Mammary epithelial cell (primary cell): ENCODE measurements at regions not wholly inside any gene's neighbourhood (a gene's known extent, or its start where the extent isn't known, plus 50 kb on each side); places are given as distances from the start of the nearest gene placed in this dataset.

Experiments used
- EZH2 ChIP-seq: IDR thresholded peaks from 2 replicates; pipeline ENCODE4 v1.6.1; 2012; ENCODE audit warnings: low read length, inconsistent platforms, borderline replicate concordance
- TF ChIP-seq, protein P1 (sequence below), 2 donors: IDR thresholded peaks in 1 of 2; conservative IDR thresholded peaks in 1 of 2; 2 replicates each; pipeline ENCODE4 v1.5.1; 2011 to 2012; ENCODE audit warnings: inconsistent platforms in 2 of 2, low read length in 2 of 2, mild to moderate bottlenecking in 2 of 2, control low read depth in 1 of 2, low read depth in 1 of 2; ENCODE audit not compliant: insufficient read depth in 1 of 2; ENCODE audit errors: extremely low read depth in 1 of 2

DNA sequence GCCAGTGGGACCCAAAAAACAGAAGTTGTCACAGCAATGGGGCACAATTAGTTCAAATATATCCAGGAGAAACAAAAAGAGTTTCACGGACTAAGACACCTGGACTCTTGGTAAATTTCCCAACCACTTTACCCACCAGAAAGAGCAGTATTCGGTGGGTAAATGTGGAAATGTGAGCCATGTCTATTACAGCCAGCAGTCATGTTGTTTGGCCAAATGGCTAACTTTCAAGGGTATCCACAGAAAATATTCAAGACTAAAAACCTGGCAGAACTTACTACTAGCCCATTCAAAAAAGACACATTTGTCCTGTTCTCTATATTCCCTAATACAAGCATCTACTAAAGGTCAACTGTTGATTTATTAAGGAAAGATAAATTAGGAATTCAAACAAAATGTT lies 1296.0 kb upstream of the NXPH2 start:
- TF ChIP-seq, protein P1, sequence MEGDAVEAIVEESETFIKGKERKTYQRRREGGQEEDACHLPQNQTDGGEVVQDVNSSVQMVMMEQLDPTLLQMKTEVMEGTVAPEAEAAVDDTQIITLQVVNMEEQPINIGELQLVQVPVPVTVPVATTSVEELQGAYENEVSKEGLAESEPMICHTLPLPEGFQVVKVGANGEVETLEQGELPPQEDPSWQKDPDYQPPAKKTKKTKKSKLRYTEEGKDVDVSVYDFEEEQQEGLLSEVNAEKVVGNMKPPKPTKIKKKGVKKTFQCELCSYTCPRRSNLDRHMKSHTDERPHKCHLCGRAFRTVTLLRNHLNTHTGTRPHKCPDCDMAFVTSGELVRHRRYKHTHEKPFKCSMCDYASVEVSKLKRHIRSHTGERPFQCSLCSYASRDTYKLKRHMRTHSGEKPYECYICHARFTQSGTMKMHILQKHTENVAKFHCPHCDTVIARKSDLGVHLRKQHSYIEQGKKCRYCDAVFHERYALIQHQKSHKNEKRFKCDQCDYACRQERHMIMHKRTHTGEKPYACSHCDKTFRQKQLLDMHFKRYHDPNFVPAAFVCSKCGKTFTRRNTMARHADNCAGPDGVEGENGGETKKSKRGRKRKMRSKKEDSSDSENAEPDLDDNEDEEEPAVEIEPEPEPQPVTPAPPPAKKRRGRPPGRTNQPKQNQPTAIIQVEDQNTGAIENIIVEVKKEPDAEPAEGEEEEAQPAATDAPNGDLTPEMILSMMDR (conservative IDR thresholded peaks at IDR 0.05 in 1 of 2, IDR thresholded peaks at IDR 0.05 in 1 of 2; ENCODE audit: extremely low read depth in 1 of 2, insufficient read depth in 1 of 2, low read depth in 1 of 2, low read length in 2 of 2), result no peak
- TF ChIP-seq EZH2, result no peak
